ENCODE measurements at regions not wholly inside any gene's neighbourhood (a gene's known extent, or its start where the extent isn't known, plus 50 kb on each side); places are given as distances from the start of the nearest gene placed in this dataset.

- H3K36me3 ChIP-seq = no peaks in the 10 kb centered on the region
- H3K9me3 ChIP-seq = no peaks in the 10 kb centered on the region
- no peak overlapping the region for H3K4me3 ChIP-seq
- intact Hi-C loops (cut with DNase I; ENCODE audit: low total_unique reads) = no loop called here
- H3K27ac ChIP-seq = no peak overlapping the region
- H3K27me3 ChIP-seq (replicated peaks in 1 of 7) = peaks cover 0 to 4% (median 0%) of the 10 kb centered on the region in 7 donors
- DNase-seq = no peak
- H3K4me1 ChIP-seq = no peaks in the 10 kb centered on the region
- TF ChIP-seq POLR2AphosphoS5 (IDR thresholded peaks at IDR 0.05) (no peak), POLR2A (IDR thresholded peaks at IDR 0.05) (no peak), CTCF (IDR thresholded peaks at IDR 0.05 in 8 of 11, conservative IDR thresholded peaks at IDR 0.05 in 3 of 11) (no peak)
- WGBS, 5 donors = 79 to 97% (median 86%) methylated on average over 1 of the region's 1 CpG
These were observed 930.6 kb upstream of the TMEM132C start for GRCh38 chr12:127336416-127336815.

DNA sequence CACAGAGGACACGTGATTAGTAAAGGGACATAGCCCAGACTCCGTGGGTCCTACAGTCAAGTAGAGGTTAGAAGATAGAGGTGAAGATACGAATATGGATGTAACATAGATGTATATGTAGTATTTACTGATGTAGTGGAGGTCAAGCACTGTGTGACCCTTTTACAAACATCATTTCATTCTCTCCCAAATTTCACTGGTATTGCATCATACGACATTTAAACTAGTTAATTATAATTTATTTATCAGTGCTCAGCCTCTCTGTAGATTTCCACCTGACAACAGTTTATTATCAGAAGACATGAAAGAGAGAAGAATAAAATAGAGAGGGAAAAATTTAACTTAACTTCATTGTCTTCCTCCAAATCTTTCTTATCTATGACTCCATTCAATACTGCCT is 927.9 kb upstream of the TMEM132C start:
- Histone ChIP-seq H3K4me3 (no peak overlapping the region), H3K27me3 (replicated peaks in 1 of 7) (no peaks in the 10 kb centered on the region), H3K4me1 (peaks cover 0 to 6% (median 0%) of the 10 kb centered on the region in 6 donors), H3K36me3 (no peaks in the 10 kb centered on the region), H3K27ac (no peak overlapping the region), H3K9me3 (no peaks in the 10 kb centered on the region)
- DNase-seq = no peak
- 69 to 81% (median 77%) methylated on average over 4 of the region's 4 CpGs for WGBS, 5 donors
- intact Hi-C loops (cut with DNase I; ENCODE audit: low total_unique reads) = no loop called here
- no peak for TF ChIP-seq POLR2A (IDR thresholded peaks at IDR 0.05)
- no peak for TF ChIP-seq CTCF (IDR thresholded peaks at IDR 0.05 in 8 of 11, conservative IDR thresholded peaks at IDR 0.05 in 3 of 11)
- TF ChIP-seq POLR2AphosphoS5 (IDR thresholded peaks at IDR 0.05) = no peak

GRCh38 chr12:127340381-127340780 is 926.6 kb upstream of the TMEM132C start:
- Histone ChIP-seq H3K4me3 (no peak overlapping the region), H3K27me3 (replicated peaks in 1 of 7) (no peaks in the 10 kb centered on the region), H3K9me3 (peaks cover 0 to 1% (median 0%) of the 10 kb centered on the region in 8 donors), H3K36me3 (no peaks in the 10 kb centered on the region), H3K4me1 (peaks cover 0 to 8% (median 0%) of the 10 kb centered on the region in 6 donors), H3K27ac (no peak overlapping the region)
- intact Hi-C loops (cut with DNase I; ENCODE audit: low total_unique reads) = no loop called here
- DNase-seq = no peak
- WGBS, 5 donors = 83 to 91% (median 87%) methylated on average over 6 of the region's 6 CpGs
- TF ChIP-seq CTCF (IDR thresholded peaks at IDR 0.05 in 8 of 11, conservative IDR thresholded peaks at IDR 0.05 in 3 of 11) (no peak), POLR2AphosphoS5 (IDR thresholded peaks at IDR 0.05) (no peak), POLR2A (IDR thresholded peaks at IDR 0.05) (no peak)

DNA sequence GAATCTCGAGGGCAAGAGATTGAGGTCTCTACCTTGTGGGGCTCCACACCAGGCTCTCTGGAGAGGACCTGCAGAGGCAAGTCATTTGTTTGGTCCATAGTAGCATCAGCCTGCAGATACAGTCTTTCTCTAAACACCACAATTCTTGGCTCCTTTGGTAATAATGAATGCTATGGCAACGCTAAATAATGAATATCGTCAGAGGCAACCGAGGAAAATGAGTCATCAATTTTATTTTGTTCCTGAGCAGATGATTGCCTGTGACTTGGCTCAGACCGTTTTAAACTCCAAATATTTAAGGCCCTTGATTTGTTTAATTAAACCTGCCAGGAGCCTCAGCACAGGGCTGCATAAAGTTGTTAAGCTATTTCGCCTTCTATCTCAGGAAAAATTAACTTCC is 924.1 kb upstream of the TMEM132C start:
- H3K36me3 ChIP-seq = no peaks in the 10 kb centered on the region
- H3K27me3 ChIP-seq (replicated peaks in 1 of 7) = no peaks in the 10 kb centered on the region
- intact Hi-C loops (cut with DNase I; ENCODE audit: low total_unique reads) = no loop called here
- peaks cover 0 to 22% (median 2%) of the 10 kb centered on the region in 8 donors for H3K9me3 ChIP-seq
- peaks cover 0 to 8% (median 0%) of the 10 kb centered on the region in 6 donors for H3K4me1 ChIP-seq
- TF ChIP-seq POLR2A (IDR thresholded peaks at IDR 0.05) = no peak
- TF ChIP-seq CTCF (IDR thresholded peaks at IDR 0.05 in 8 of 11, conservative IDR thresholded peaks at IDR 0.05 in 3 of 11) = no peak
- no peak for TF ChIP-seq POLR2AphosphoS5 (IDR thresholded peaks at IDR 0.05)
- no peak for DNase-seq
- WGBS, 5 donors = 75 to 83% (median 80%) methylated on average over 6 of the region's 6 CpGs
- no peak overlapping the region for H3K27ac ChIP-seq
- no peak overlapping the region for H3K4me3 ChIP-seq
